PC-9 (cell line): ENCODE measurements at regions not wholly inside any gene's neighbourhood (a gene's known extent, or its start where the extent isn't known, plus 50 kb on each side); places are given as distances from the start of the nearest gene placed in this dataset.

Experiments used
- CTCF ChIP-seq: fragments of 200-600 bp; sonication (generic); conservative IDR thresholded peaks from 2 replicates; pipeline ENCODE4 v1.6.1; 2017; ENCODE audit warnings: mixed run types, antibody characterized with exemption, mild to moderate bottlenecking, moderate library complexity
- EZH2 ChIP-seq: fragments of 200-600 bp; sonication (generic); IDR thresholded peaks from 2 replicates; pipeline ENCODE4 v1.8.0; 2017; ENCODE audit warnings: antibody characterized with exemption, low read depth

GRCh38 chr18:54712306-54712705 is 116.0 kb upstream of the RAB27B start:
- TF ChIP-seq EZH2: no peak
- no peak for TF ChIP-seq CTCF
